SU-DHL-6 (cell line): ENCODE measurements at regions not wholly inside any gene's neighbourhood (a gene's known extent, or its start where the extent isn't known, plus 50 kb on each side); places are given as distances from the start of the nearest gene placed in this dataset.

Experiments used
- H2AFZ ChIP-seq: fragments of 200-600 bp; sonication (generic); 2 replicates; pipeline ENCODE4 v1.6.1; 2014; ENCODE audit warnings: low read depth, mild to moderate bottlenecking, moderate library complexity, mixed read lengths, antibody characterized with exemption, low read length; ENCODE audit not compliant: severe bottlenecking
- H3F3A ChIP-seq: fragments of 200-600 bp; shearing (Covaris generic); 2 replicates; pipeline ENCODE4 v1.6.0; 2016; ENCODE audit warnings: antibody characterized with exemption, mild to moderate bottlenecking; ENCODE audit not compliant: insufficient read depth
- H3K27ac ChIP-seq: fragments of 200-600 bp; sonication (generic); 2 replicates; pipeline ENCODE4 v1.5.1; 2016; ENCODE audit warnings: low read depth, mild to moderate bottlenecking, low read length, moderate library complexity, mixed read lengths
- H3K27me3 ChIP-seq: fragments of 200-600 bp; sonication (generic), shearing (Covaris generic); 2 replicates; pipeline ENCODE4 v1.6.0; 2014; ENCODE audit warnings: mild to moderate bottlenecking, low read length
- H3K36me3 ChIP-seq: fragments of 200-600 bp; sonication (generic); 2 replicates; pipeline ENCODE4 v1.6.1; 2014; ENCODE audit warnings: mild to moderate bottlenecking, low read length, mixed read lengths
- H3K4me2 ChIP-seq: fragments of 300-600, 200-600 bp; shearing (Covaris generic), sonication (generic); 2 replicates; pipeline ENCODE4 v1.6.0; 2014; ENCODE audit warnings: low read length, low read depth, mild to moderate bottlenecking; ENCODE audit not compliant: poor library complexity, severe bottlenecking
- H3K4me3 ChIP-seq: fragments of 200-600 bp; sonication (generic); 2 replicates; pipeline ENCODE4 v1.5.1; 2014; ENCODE audit warnings: antibody characterized with exemption, low read length, mild to moderate bottlenecking, mixed read lengths; ENCODE audit not compliant: insufficient read depth, poor library complexity, severe bottlenecking
- H3K79me2 ChIP-seq: fragments of 200-600 bp; sonication (generic); 2 replicates; pipeline ENCODE4 v1.6.1; 2014; ENCODE audit warnings: mild to moderate bottlenecking, low read length, moderate library complexity; ENCODE audit not compliant: insufficient read depth
- H3K9ac ChIP-seq: fragments of 200-600 bp; sonication (generic); 2 replicates; pipeline ENCODE4 v1.7.0; 2014; ENCODE audit warnings: mild to moderate bottlenecking, low read length
- H3K9me2 ChIP-seq: fragments of 200-600 bp; sonication (generic); replicated peaks from 2 replicates; pipeline ENCODE4 v1.6.1; 2014; ENCODE audit warnings: low read length; ENCODE audit not compliant: insufficient read depth
- H3K9me3 ChIP-seq: fragments of 200-600 bp; sonication (generic); 2 replicates; pipeline ENCODE4 v1.6.1; 2014; ENCODE audit warnings: low read length, mixed read lengths; ENCODE audit not compliant: insufficient read depth
- H4K20me1 ChIP-seq: fragments of 200-600 bp; sonication (generic); 2 replicates; pipeline ENCODE4 v1.6.1; 2014; ENCODE audit warnings: low read depth, mild to moderate bottlenecking, antibody characterized with exemption, low read length, moderate library complexity, mixed read lengths
- CTCF ChIP-seq: fragments of 200-600 bp; sonication (generic); IDR thresholded peaks from one replicate; pipeline ENCODE4 v1.5.1; 2017; ENCODE audit warnings: antibody characterized with exemption, mild to moderate bottlenecking, low read length, moderate library complexity; ENCODE audit not compliant: insufficient read depth, poor library complexity, severe bottlenecking
- EZH2phosphoT487 ChIP-seq: fragments of 200-600 bp; sonication (generic), shearing (Covaris generic); conservative IDR thresholded peaks from 2 replicates; pipeline ENCODE4 v1.6.1; 2018; ENCODE audit warnings: mild to moderate bottlenecking, antibody characterized with exemption, low read length, moderate library complexity, mixed read lengths

GRCh38 chr18:46297621-46298020 lies 193.4 kb downstream of the HAUS1 start:
- Histone ChIP-seq H3K9me3 (no peaks in the 10 kb centered on the region), H3K4me2 (no peak overlapping the region), H3F3A (no peaks in the 10 kb centered on the region), H3K9me2 (no peaks in the 10 kb centered on the region), H3K36me3 (no peaks in the 10 kb centered on the region), H3K79me2 (no peaks in the 10 kb centered on the region), H3K9ac (no peak overlapping the region), H3K27me3 (no peaks in the 10 kb centered on the region), H3K27ac (no peak overlapping the region), H2AFZ (no peak overlapping the region), H4K20me1 (no peaks in the 10 kb centered on the region), H3K4me3 (no peak overlapping the region)
- TF ChIP-seq EZH2phosphoT487 (no peak), CTCF (no peak)

- Histone ChIP-seq H3K27me3 (no peaks in the 10 kb centered on the region), H3K36me3 (no peaks in the 10 kb centered on the region), H3K27ac (no peak overlapping the region), H3F3A (no peaks in the 10 kb centered on the region), H3K79me2 (no peaks in the 10 kb centered on the region), H3K9me3 (no peaks in the 10 kb centered on the region), H4K20me1 (no peaks in the 10 kb centered on the region), H2AFZ (no peak overlapping the region), H3K9me2 (no peaks in the 10 kb centered on the region), H3K9ac (no peak overlapping the region), H3K4me3 (no peak overlapping the region), H3K4me2 (no peak overlapping the region)
- TF ChIP-seq CTCF = no peak
- no peak for TF ChIP-seq EZH2phosphoT487
Measured at GRCh38 chr18:46298511-46298910, 194.3 kb downstream of the HAUS1 start.

- H3K27ac ChIP-seq = no peak overlapping the region
- H2AFZ ChIP-seq = no peak overlapping the region
- no peaks in the 10 kb centered on the region for H3K27me3 ChIP-seq
- no peaks in the 10 kb centered on the region for H3F3A ChIP-seq
- H3K9ac ChIP-seq = no peak overlapping the region
- no peaks in the 10 kb centered on the region for H3K79me2 ChIP-seq
- no peaks in the 10 kb centered on the region for H4K20me1 ChIP-seq
- H3K4me3 ChIP-seq = no peak overlapping the region
- no peaks in the 10 kb centered on the region for H3K9me2 ChIP-seq
- no peak for TF ChIP-seq EZH2phosphoT487
- no peak for TF ChIP-seq CTCF
- no peak overlapping the region for H3K4me2 ChIP-seq
- H3K36me3 ChIP-seq = no peaks in the 10 kb centered on the region
- no peaks in the 10 kb centered on the region for H3K9me3 ChIP-seq
Measured at GRCh38 chr18:46299465-46300008, 195.4 kb downstream of the HAUS1 start.
